HepG2 (cell line): ENCODE measurements at regions not wholly inside any gene's neighbourhood (a gene's known extent, or its start where the extent isn't known, plus 50 kb on each side); places are given as distances from the start of the nearest gene placed in this dataset.

Experiments used
- ATAC-seq: fragments of 200-7000 bp; cut with Tn5 transposase; 3 replicates; pipeline ENCODE4 v1.9.1; 2020; ENCODE audit warnings: mild to moderate bottlenecking, moderate library complexity
- BruUV-seq: library from RNA; stranded (reverse); fragments of 400-500 nt; replicated peaks from 2 replicates; lab custom pipeline; 2021; lab: Mats Ljungman, UMichigan
- CTCF ChIA-PET: fragments of 300-600 bp; formaldehyde crosslinking; extraction: SDS; loops from one replicate; lab custom pipeline; 2021; ENCODE audit warnings: low total read pairs, inconsistent platforms, low intra/inter-chr PET ratio; lab: Yijun Ruan, JAX
- POLR2A ChIA-PET: fragments of 350-600 bp; sonication (Branson Sonifier 250); formaldehyde crosslinking; loops from one replicate; lab custom pipeline; 2020; ENCODE audit warnings: antibody characterized with exemption, inconsistent platforms; lab: Yijun Ruan, JAX
- DNase-seq: peaks from one replicate; pipeline ENCODE4 v3.0.0-alpha.2; 2015; ENCODE audit warnings: low spot score
- FAIRE-seq: peaks from 3 replicates; lab custom pipeline; 2011; peaks lifted over from hg19 to GRCh38; lab: Jason Lieb, UNC
- H2AFZ ChIP-seq: one replicate; pipeline ENCODE4 v1.6.1; 2011; ENCODE audit warnings: low read length, inconsistent platforms
- H3K27ac ChIP-seq: fragments of 300-600 bp; 3 replicates; pipeline ENCODE4 v1.8.0; 2011; ENCODE audit warnings: mixed run types, mild to moderate bottlenecking, mixed read lengths, low read length, inconsistent platforms; ENCODE audit not compliant: insufficient read depth; ENCODE audit errors: extremely low read length
- H3K27me3 ChIP-seq, 2 experiments: fragments of 200-600 bp in 1 of 2; 2 replicates in 1 of 2; 3 replicates in 1 of 2; pipeline versions ENCODE4 v1.6.0 to v1.8.0; 2011; ENCODE audit warnings: low read length in 2 of 2, mild to moderate bottlenecking in 2 of 2, moderate library complexity in 2 of 2, inconsistent platforms in 1 of 2; ENCODE audit not compliant: insufficient read depth in 2 of 2, control insufficient read depth in 1 of 2
- H3K36me3 ChIP-seq, 2 experiments: fragments of 200-600 bp in 1 of 2; replicated peaks in 1 of 2; 2 replicates in 1 of 2; 3 replicates in 1 of 2; pipeline versions ENCODE4 v1.5.1 to v1.8.0; 2011; ENCODE audit warnings: low read length in 2 of 2, inconsistent platforms in 1 of 2; ENCODE audit not compliant: insufficient read depth in 2 of 2, control insufficient read depth in 1 of 2
- H3K4me1 ChIP-seq: 2 replicates; pipeline ENCODE4 v1.5.1; 2012; ENCODE audit warnings: low read length, inconsistent platforms; ENCODE audit not compliant: insufficient read depth
- H3K4me2 ChIP-seq: 2 replicates; pipeline ENCODE4 v1.6.0; 2011; ENCODE audit warnings: low read depth, low read length, inconsistent platforms
- H3K4me3 ChIP-seq, 3 experiments: fragments of 200-600 bp in 1 of 3; sonication (generic), shearing (Covaris generic) in 1 of 3; replicated peaks in 1 of 3; 2 replicates each; pipeline ENCODE4 v1.5.1; 2011 to 2016; ENCODE audit warnings: low read length in 3 of 3, inconsistent platforms in 2 of 3, low read depth in 2 of 3, mild to moderate bottlenecking in 2 of 3, control low read depth in 1 of 3, mixed read lengths in 1 of 3; ENCODE audit not compliant: insufficient read depth in 1 of 3
- H3K79me2 ChIP-seq: one replicate; pipeline ENCODE4 v1.6.1; 2011; ENCODE audit warnings: low read length, inconsistent platforms; ENCODE audit not compliant: insufficient read depth
- H3K9ac ChIP-seq: 2 replicates; pipeline ENCODE4 v1.6.0; 2011; ENCODE audit warnings: mild to moderate bottlenecking, low read depth, low read length, inconsistent platforms; ENCODE audit not compliant: insufficient read depth
- H3K9me3 ChIP-seq: 2 replicates; pipeline ENCODE4 v1.5.1; 2012; ENCODE audit warnings: mild to moderate bottlenecking, low read length
- H4K20me1 ChIP-seq: 2 replicates; pipeline ENCODE4 v1.6.0; 2011; ENCODE audit warnings: inconsistent platforms, mild to moderate bottlenecking, low read length, moderate library complexity; ENCODE audit not compliant: insufficient read depth
- ATM ChIP-seq: fragments of 450-650 bp; IDR thresholded peaks from 2 replicates; pipeline ENCODE4 v1.7.1; 2017; ENCODE audit warnings: mild to moderate bottlenecking, borderline replicate concordance
- MEIS2 ChIP-seq: sonication (generic); formaldehyde crosslinking; IDR thresholded peaks from 2 replicates; pipeline ENCODE4 v1.9.0; 2021; ENCODE audit warnings: mild to moderate bottlenecking, missing genetic modification reagents
- NFKB2 ChIP-seq: sonication (generic); formaldehyde crosslinking; IDR thresholded peaks from 2 replicates; pipeline ENCODE4 v1.4.0; 2020; ENCODE audit warnings: missing genetic modification reagents, borderline replicate concordance
- RAD51 ChIP-seq: fragments of 450-650 bp; IDR thresholded peaks from 2 replicates; pipeline ENCODE4 v1.6.1; 2016; ENCODE audit warnings: borderline replicate concordance
- SP4 ChIP-seq: sonication (generic); formaldehyde crosslinking; IDR thresholded peaks from 2 replicates; pipeline ENCODE4 v1.8.1; 2023; ENCODE audit warnings: mild to moderate bottlenecking, missing genetic modification reagents
- TCF7 ChIP-seq: sonication (generic); IDR thresholded peaks from 2 replicates; pipeline ENCODE4 v1.6.1; 2016; ENCODE audit warnings: antibody characterized with exemption, low read depth
- THAP8 ChIP-seq: sonication (generic); formaldehyde crosslinking; IDR thresholded peaks from 2 replicates; pipeline ENCODE4 v1.5.1; 2020; ENCODE audit warnings: missing genetic modification reagents, mild to moderate bottlenecking, borderline replicate concordance
- ZC3H4 ChIP-seq: sonication (generic); formaldehyde crosslinking; IDR thresholded peaks from 2 replicates; pipeline ENCODE4 v1.4.0; 2020; ENCODE audit warnings: missing genetic modification reagents, borderline replicate concordance
- ZNF142 ChIP-seq: sonication (generic); formaldehyde crosslinking; IDR thresholded peaks from 2 replicates; pipeline ENCODE4 v1.4.0; 2020; ENCODE audit warnings: missing genetic modification reagents
- ZNF431 ChIP-seq: sonication (generic); formaldehyde crosslinking; IDR thresholded peaks from 2 replicates; pipeline ENCODE4 v1.9.0; 2022; ENCODE audit warnings: missing genetic modification reagents, low read depth, mild to moderate bottlenecking, borderline replicate concordance
- ZNF546 ChIP-seq: sonication (generic); formaldehyde crosslinking; conservative IDR thresholded peaks from 2 replicates; pipeline ENCODE4 v1.8.1; 2023; ENCODE audit warnings: mild to moderate bottlenecking, missing genetic modification reagents
- WGBS: methylation state at CpG from one replicate; pipeline ENCODE4 v1.1.6; 2017; ENCODE audit warnings: low lambda C conversion rate; 5-methylcytosine and 5-hydroxymethylcytosine counted together
- in situ Hi-C: cut with HindIII; loops from 2 replicates; pipeline ENCODE4 v1.10.0; 2017; ENCODE audit warnings: low pct_unique_long_range_greater_than_20kb; ENCODE audit not compliant: extremely low pct_ligation_motif_present
- intact Hi-C: fragments of 100-400 bp; cut with micrococcal nuclease; formaldehyde crosslinking; loops from one replicate; pipeline ENCODE4 v1.10.0; 2022; ENCODE audit not compliant: unreplicated experiment
- TF ChIP-seq, protein P1 (sequence below): sonication (generic); formaldehyde crosslinking; conservative IDR thresholded peaks from 2 replicates; pipeline ENCODE4 v1.4.0; 2020; ENCODE audit warnings: mild to moderate bottlenecking, missing genetic modification reagents, moderate library complexity
- TF ChIP-seq, protein P2 (sequence below): sonication (generic); formaldehyde crosslinking; IDR thresholded peaks from 2 replicates; pipeline ENCODE4 v1.9.0; 2021; ENCODE audit warnings: missing genetic modification reagents, borderline replicate concordance

GRCh38 chr1:189152685-189153084 is 1325.0 kb downstream of the BRINP3 start:
- ATAC-seq (no peak), DNase-seq (no peak), FAIRE-seq (no peak)
- Histone ChIP-seq H3K4me3 (no peak overlapping the region), H3K36me3 (no peaks in the 10 kb centered on the region), H2AFZ (no peak overlapping the region), H3K4me1 (no peaks in the 10 kb centered on the region), H3K9me3 (no peaks in the 10 kb centered on the region), H4K20me1 (no peaks in the 10 kb centered on the region), H3K27ac (no peak overlapping the region), H3K79me2 (no peaks in the 10 kb centered on the region), H3K4me2 (no peak overlapping the region), H3K27me3 (no peaks in the 10 kb centered on the region), H3K9ac (no peak overlapping the region)
- 19% methylated on average over 1 of the region's 1 CpG for WGBS
- no TSS peak for BruUV-seq
- ChIA-PET CTCF (no interaction called here), POLR2A (no interaction called here)
- in situ Hi-C loops = no loop called here
- intact Hi-C loops = no loop called here
- TF ChIP-seq, protein P1, sequence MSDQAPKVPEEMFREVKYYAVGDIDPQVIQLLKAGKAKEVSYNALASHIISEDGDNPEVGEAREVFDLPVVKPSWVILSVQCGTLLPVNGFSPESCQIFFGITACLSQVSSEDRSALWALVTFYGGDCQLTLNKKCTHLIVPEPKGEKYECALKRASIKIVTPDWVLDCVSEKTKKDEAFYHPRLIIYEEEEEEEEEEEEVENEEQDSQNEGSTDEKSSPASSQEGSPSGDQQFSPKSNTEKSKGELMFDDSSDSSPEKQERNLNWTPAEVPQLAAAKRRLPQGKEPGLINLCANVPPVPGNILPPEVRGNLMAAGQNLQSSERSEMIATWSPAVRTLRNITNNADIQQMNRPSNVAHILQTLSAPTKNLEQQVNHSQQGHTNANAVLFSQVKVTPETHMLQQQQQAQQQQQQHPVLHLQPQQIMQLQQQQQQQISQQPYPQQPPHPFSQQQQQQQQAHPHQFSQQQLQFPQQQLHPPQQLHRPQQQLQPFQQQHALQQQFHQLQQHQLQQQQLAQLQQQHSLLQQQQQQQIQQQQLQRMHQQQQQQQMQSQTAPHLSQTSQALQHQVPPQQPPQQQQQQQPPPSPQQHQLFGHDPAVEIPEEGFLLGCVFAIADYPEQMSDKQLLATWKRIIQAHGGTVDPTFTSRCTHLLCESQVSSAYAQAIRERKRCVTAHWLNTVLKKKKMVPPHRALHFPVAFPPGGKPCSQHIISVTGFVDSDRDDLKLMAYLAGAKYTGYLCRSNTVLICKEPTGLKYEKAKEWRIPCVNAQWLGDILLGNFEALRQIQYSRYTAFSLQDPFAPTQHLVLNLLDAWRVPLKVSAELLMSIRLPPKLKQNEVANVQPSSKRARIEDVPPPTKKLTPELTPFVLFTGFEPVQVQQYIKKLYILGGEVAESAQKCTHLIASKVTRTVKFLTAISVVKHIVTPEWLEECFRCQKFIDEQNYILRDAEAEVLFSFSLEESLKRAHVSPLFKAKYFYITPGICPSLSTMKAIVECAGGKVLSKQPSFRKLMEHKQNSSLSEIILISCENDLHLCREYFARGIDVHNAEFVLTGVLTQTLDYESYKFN (CRISPR knock-in tag) = no peak
- TF ChIP-seq RAD51 = no peak
- TF ChIP-seq ZC3H4 = no peak
- TF ChIP-seq ZNF431 = no peak
- no peak for TF ChIP-seq ZNF142 (CRISPR knock-in tag)
- TF ChIP-seq, protein P2, sequence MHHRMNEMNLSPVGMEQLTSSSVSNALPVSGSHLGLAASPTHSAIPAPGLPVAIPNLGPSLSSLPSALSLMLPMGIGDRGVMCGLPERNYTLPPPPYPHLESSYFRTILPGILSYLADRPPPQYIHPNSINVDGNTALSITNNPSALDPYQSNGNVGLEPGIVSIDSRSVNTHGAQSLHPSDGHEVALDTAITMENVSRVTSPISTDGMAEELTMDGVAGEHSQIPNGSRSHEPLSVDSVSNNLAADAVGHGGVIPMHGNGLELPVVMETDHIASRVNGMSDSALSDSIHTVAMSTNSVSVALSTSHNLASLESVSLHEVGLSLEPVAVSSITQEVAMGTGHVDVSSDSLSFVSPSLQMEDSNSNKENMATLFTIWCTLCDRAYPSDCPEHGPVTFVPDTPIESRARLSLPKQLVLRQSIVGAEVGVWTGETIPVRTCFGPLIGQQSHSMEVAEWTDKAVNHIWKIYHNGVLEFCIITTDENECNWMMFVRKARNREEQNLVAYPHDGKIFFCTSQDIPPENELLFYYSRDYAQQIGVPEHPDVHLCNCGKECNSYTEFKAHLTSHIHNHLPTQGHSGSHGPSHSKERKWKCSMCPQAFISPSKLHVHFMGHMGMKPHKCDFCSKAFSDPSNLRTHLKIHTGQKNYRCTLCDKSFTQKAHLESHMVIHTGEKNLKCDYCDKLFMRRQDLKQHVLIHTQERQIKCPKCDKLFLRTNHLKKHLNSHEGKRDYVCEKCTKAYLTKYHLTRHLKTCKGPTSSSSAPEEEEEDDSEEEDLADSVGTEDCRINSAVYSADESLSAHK (CRISPR knock-in tag) = no peak
- no peak for TF ChIP-seq SP4
- TF ChIP-seq NFKB2 = no peak
- no peak for TF ChIP-seq MEIS2
- TF ChIP-seq TCF7 = no peak
- TF ChIP-seq THAP8 (CRISPR knock-in tag) = no peak
- TF ChIP-seq ZNF546 (CRISPR knock-in tag) = no peak
- no peak for TF ChIP-seq ATM
